ENCODE measurements at regions not wholly inside any gene's neighbourhood (a gene's known extent, or its start where the extent isn't known, plus 50 kb on each side); places are given as distances from the start of the nearest gene placed in this dataset.

GRCh38 chr5:72558046-72558336 is 50.8 kb upstream of the ZNF366 start:
- H3K4me1 ChIP-seq: peaks cover 0 to 30% of the 10 kb centered on the region in 2 donors
- DNase-seq (ENCODE audit: low spot score): no peak
- no peaks in the 10 kb centered on the region for H3K9me3 ChIP-seq
- no peaks in the 10 kb centered on the region for H3K36me3 ChIP-seq
- TF ChIP-seq, protein P1, sequence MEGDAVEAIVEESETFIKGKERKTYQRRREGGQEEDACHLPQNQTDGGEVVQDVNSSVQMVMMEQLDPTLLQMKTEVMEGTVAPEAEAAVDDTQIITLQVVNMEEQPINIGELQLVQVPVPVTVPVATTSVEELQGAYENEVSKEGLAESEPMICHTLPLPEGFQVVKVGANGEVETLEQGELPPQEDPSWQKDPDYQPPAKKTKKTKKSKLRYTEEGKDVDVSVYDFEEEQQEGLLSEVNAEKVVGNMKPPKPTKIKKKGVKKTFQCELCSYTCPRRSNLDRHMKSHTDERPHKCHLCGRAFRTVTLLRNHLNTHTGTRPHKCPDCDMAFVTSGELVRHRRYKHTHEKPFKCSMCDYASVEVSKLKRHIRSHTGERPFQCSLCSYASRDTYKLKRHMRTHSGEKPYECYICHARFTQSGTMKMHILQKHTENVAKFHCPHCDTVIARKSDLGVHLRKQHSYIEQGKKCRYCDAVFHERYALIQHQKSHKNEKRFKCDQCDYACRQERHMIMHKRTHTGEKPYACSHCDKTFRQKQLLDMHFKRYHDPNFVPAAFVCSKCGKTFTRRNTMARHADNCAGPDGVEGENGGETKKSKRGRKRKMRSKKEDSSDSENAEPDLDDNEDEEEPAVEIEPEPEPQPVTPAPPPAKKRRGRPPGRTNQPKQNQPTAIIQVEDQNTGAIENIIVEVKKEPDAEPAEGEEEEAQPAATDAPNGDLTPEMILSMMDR (IDR thresholded peaks at IDR 0.05): no peak
- peak overlapping the region; percentile 79 to 81 for H3K27ac ChIP-seq
- no peaks in the 10 kb centered on the region for H3K27me3 ChIP-seq
- H3K4me3 ChIP-seq: no peak overlapping the region

GRCh38 chr5:72557167-72558045 is 50.2 kb upstream of the ZNF366 start:
- H3K27me3 ChIP-seq: no peaks in the 10 kb centered on the region
- H3K4me1 ChIP-seq: peaks cover 0 to 30% of the 10 kb centered on the region in 2 donors
- H3K27ac ChIP-seq: peak overlapping the region; percentile 79 to 81
- DNase-seq (ENCODE audit: low spot score): no peak
- H3K4me3 ChIP-seq: peak overlapping the region; percentile 27 to 43
- no peaks in the 10 kb centered on the region for H3K36me3 ChIP-seq
- TF ChIP-seq, protein P1 (IDR thresholded peaks at IDR 0.05): no peak
- H3K9me3 ChIP-seq: no peaks in the 10 kb centered on the region
